HG03378 (cell line): ENCODE measurements at regions not wholly inside any gene's neighbourhood (a gene's known extent, or its start where the extent isn't known, plus 50 kb on each side); places are given as distances from the start of the nearest gene placed in this dataset.
"Not testable (repeated sequence)": the region's sequence is repeated elsewhere in the genome, so short reads cannot be mapped to it uniquely, and the experiment has no call there.

Experiments used
- ATAC-seq: cut with Tn5 transposase; IDR thresholded peaks from one replicate; pipeline ENCODE4 v1.9.1; 2021; ENCODE audit warnings: mild to moderate bottlenecking, moderate library complexity; ENCODE audit not compliant: unreplicated experiment

GRCh38 chr1:170369417-170369816, 162.5 kb upstream of the GORAB start:
- ATAC-seq, result no peak

GRCh38 chr1:170370087-170370486, 161.9 kb upstream of the GORAB start:
- ATAC-seq, result no peak

GRCh38 chr1:170375082-170375723, 156.8 kb upstream of the GORAB start:
- ATAC-seq, result no peak

GRCh38 chr1:170376801-170377385, 155.1 kb upstream of the GORAB start:
- no peak for ATAC-seq

GRCh38 chr1:170377440-170377839, 154.5 kb upstream of the GORAB start:
- peak; percentile 92 for ATAC-seq

- peak; percentile 32 for ATAC-seq
Measured at GRCh38 chr1:170377896-170378634, 153.9 kb upstream of the GORAB start.

- no peak for ATAC-seq
Measured at GRCh38 chr1:170385750-170386149, 146.2 kb upstream of the GORAB start.

- no peak for ATAC-seq
Measured at GRCh38 chr1:170388489-170388888, 143.5 kb upstream of the GORAB start.

- ATAC-seq, result no peak
Measured at GRCh38 chr1:170395149-170395548, 136.8 kb upstream of the GORAB start.

- no peak for ATAC-seq
Measured at GRCh38 chr1:170397061-170397460, 134.9 kb upstream of the GORAB start.

- no peak for ATAC-seq
Measured at GRCh38 chr1:170402476-170403311, 129.3 kb upstream of the GORAB start.

- ATAC-seq, result no peak
Measured at GRCh38 chr1:170407138-170407537, 124.8 kb upstream of the GORAB start.

- no peak for ATAC-seq
Measured at GRCh38 chr1:170407581-170407980, 124.4 kb upstream of the GORAB start.

GRCh38 chr1:170410401-170411166, 121.4 kb upstream of the GORAB start:
- no peak for ATAC-seq

- ATAC-seq, result no peak
Measured at GRCh38 chr1:170414989-170415709, 116.8 kb upstream of the GORAB start.

GRCh38 chr1:170415710-170416372, 116.1 kb upstream of the GORAB start:
- ATAC-seq, result no peak

GRCh38 chr1:170424346-170424745, 107.6 kb upstream of the GORAB start:
- no peak for ATAC-seq

- ATAC-seq, result no peak
Measured at GRCh38 chr1:170426596-170426995, 105.4 kb upstream of the GORAB start.

- ATAC-seq, result not testable (repeated sequence)
Measured at GRCh38 chr1:170427002-170427401, 105.0 kb upstream of the GORAB start.
